HepG2 (cell line): ENCODE measurements at regions not wholly inside any gene's neighbourhood (a gene's known extent, or its start where the extent isn't known, plus 50 kb on each side); places are given as distances from the start of the nearest gene placed in this dataset.

ENCODE experiments used
- ATAC-seq: fragments of 200-7000 bp; cut with Tn5 transposase; 3 replicates; pipeline ENCODE4 v1.9.1; 2020; ENCODE audit warnings: mild to moderate bottlenecking, moderate library complexity
- BruUV-seq: library from RNA; stranded (reverse); fragments of 400-500 nt; replicated peaks from 2 replicates; lab custom pipeline; 2021; lab: Mats Ljungman, UMichigan
- CTCF ChIA-PET: fragments of 300-600 bp; formaldehyde crosslinking; extraction: SDS; loops from one replicate; lab custom pipeline; 2021; ENCODE audit warnings: low total read pairs, inconsistent platforms, low intra/inter-chr PET ratio; lab: Yijun Ruan, JAX
- POLR2A ChIA-PET: fragments of 350-600 bp; sonication (Branson Sonifier 250); formaldehyde crosslinking; loops from one replicate; lab custom pipeline; 2020; ENCODE audit warnings: antibody characterized with exemption, inconsistent platforms; lab: Yijun Ruan, JAX
- DNase-seq: peaks from one replicate; pipeline ENCODE4 v3.0.0-alpha.2; 2015; ENCODE audit warnings: low spot score
- FAIRE-seq: peaks from 3 replicates; lab custom pipeline; 2011; peaks lifted over from hg19 to GRCh38; lab: Jason Lieb, UNC
- H2AFZ ChIP-seq: one replicate; pipeline ENCODE4 v1.6.1; 2011; ENCODE audit warnings: low read length, inconsistent platforms
- H3K27ac ChIP-seq: fragments of 300-600 bp; 3 replicates; pipeline ENCODE4 v1.8.0; 2011; ENCODE audit warnings: mixed run types, mild to moderate bottlenecking, mixed read lengths, low read length, inconsistent platforms; ENCODE audit not compliant: insufficient read depth; ENCODE audit errors: extremely low read length
- H3K27me3 ChIP-seq, 2 experiments: fragments of 200-600 bp in 1 of 2; 2 replicates in 1 of 2; 3 replicates in 1 of 2; pipeline versions ENCODE4 v1.6.0 to v1.8.0; 2011; ENCODE audit warnings: low read length in 2 of 2, mild to moderate bottlenecking in 2 of 2, moderate library complexity in 2 of 2, inconsistent platforms in 1 of 2; ENCODE audit not compliant: insufficient read depth in 2 of 2, control insufficient read depth in 1 of 2
- H3K36me3 ChIP-seq, 2 experiments: fragments of 200-600 bp in 1 of 2; replicated peaks in 1 of 2; 2 replicates in 1 of 2; 3 replicates in 1 of 2; pipeline versions ENCODE4 v1.5.1 to v1.8.0; 2011; ENCODE audit warnings: low read length in 2 of 2, inconsistent platforms in 1 of 2; ENCODE audit not compliant: insufficient read depth in 2 of 2, control insufficient read depth in 1 of 2
- H3K4me1 ChIP-seq: 2 replicates; pipeline ENCODE4 v1.5.1; 2012; ENCODE audit warnings: low read length, inconsistent platforms; ENCODE audit not compliant: insufficient read depth
- H3K4me2 ChIP-seq: 2 replicates; pipeline ENCODE4 v1.6.0; 2011; ENCODE audit warnings: low read depth, low read length, inconsistent platforms
- H3K4me3 ChIP-seq, 3 experiments: fragments of 200-600 bp in 1 of 3; sonication (generic), shearing (Covaris generic) in 1 of 3; replicated peaks in 1 of 3; 2 replicates each; pipeline ENCODE4 v1.5.1; 2011 to 2016; ENCODE audit warnings: low read length in 3 of 3, inconsistent platforms in 2 of 3, low read depth in 2 of 3, mild to moderate bottlenecking in 2 of 3, control low read depth in 1 of 3, mixed read lengths in 1 of 3; ENCODE audit not compliant: insufficient read depth in 1 of 3
- H3K79me2 ChIP-seq: one replicate; pipeline ENCODE4 v1.6.1; 2011; ENCODE audit warnings: low read length, inconsistent platforms; ENCODE audit not compliant: insufficient read depth
- H3K9ac ChIP-seq: 2 replicates; pipeline ENCODE4 v1.6.0; 2011; ENCODE audit warnings: mild to moderate bottlenecking, low read depth, low read length, inconsistent platforms; ENCODE audit not compliant: insufficient read depth
- H3K9me3 ChIP-seq: 2 replicates; pipeline ENCODE4 v1.5.1; 2012; ENCODE audit warnings: mild to moderate bottlenecking, low read length
- H4K20me1 ChIP-seq: 2 replicates; pipeline ENCODE4 v1.6.0; 2011; ENCODE audit warnings: inconsistent platforms, mild to moderate bottlenecking, low read length, moderate library complexity; ENCODE audit not compliant: insufficient read depth
- CTCF ChIP-seq: sonication (generic); formaldehyde crosslinking; IDR thresholded peaks from 2 replicates; pipeline ENCODE4 v1.5.0; 2020; ENCODE audit warnings: mild to moderate bottlenecking, missing genetic modification reagents, moderate library complexity
- ETS1 ChIP-seq: sonication (generic); formaldehyde crosslinking; IDR thresholded peaks from 2 replicates; pipeline ENCODE4 v1.4.0; 2020; ENCODE audit warnings: missing genetic modification reagents
- PHF21A ChIP-seq: sonication (generic); formaldehyde crosslinking; IDR thresholded peaks from 2 replicates; pipeline ENCODE4 v1.5.0; 2020; ENCODE audit warnings: mild to moderate bottlenecking, missing genetic modification reagents
- POLR2AphosphoS2 ChIP-seq: IDR thresholded peaks from 2 replicates; pipeline ENCODE4 v1.6.1; 2011; ENCODE audit warnings: low read depth, low read length, improper control_type of control experiment
- TGIF2 ChIP-seq: IDR thresholded peaks from 2 replicates; pipeline ENCODE4 v1.6.1; 2016; ENCODE audit warnings: control low read depth, missing compliant biosample characterization
- ZHX1 ChIP-seq: sonication (generic); formaldehyde crosslinking; IDR thresholded peaks from 2 replicates; pipeline ENCODE4 v1.8.1; 2022; ENCODE audit warnings: low read depth, mild to moderate bottlenecking, missing genetic modification reagents
- ZNF367 ChIP-seq: sonication (generic); formaldehyde crosslinking; IDR thresholded peaks from 2 replicates; pipeline ENCODE4 v1.4.0; 2020; ENCODE audit warnings: missing genetic modification reagents, borderline replicate concordance
- ZNF503 ChIP-seq: sonication (generic); formaldehyde crosslinking; IDR thresholded peaks from 2 replicates; pipeline ENCODE4 v1.4.0; 2020; ENCODE audit warnings: missing genetic modification reagents
- ZNF605 ChIP-seq: sonication (generic); formaldehyde crosslinking; IDR thresholded peaks from 2 replicates; pipeline ENCODE4 v1.8.0; 2022; ENCODE audit warnings: mild to moderate bottlenecking, missing genetic modification reagents
- ZNF703 ChIP-seq: sonication (generic); formaldehyde crosslinking; IDR thresholded peaks from 2 replicates; pipeline ENCODE4 v1.5.1; 2020; ENCODE audit warnings: missing genetic modification reagents, mild to moderate bottlenecking, moderate library complexity, borderline replicate concordance
- ZNF747 ChIP-seq: sonication (generic); formaldehyde crosslinking; IDR thresholded peaks from 2 replicates; pipeline ENCODE4 v1.8.1; 2023; ENCODE audit warnings: missing genetic modification reagents, mild to moderate bottlenecking, borderline replicate concordance
- ZNF780A ChIP-seq: sonication (generic); formaldehyde crosslinking; IDR thresholded peaks from 2 replicates; pipeline ENCODE4 v1.8.0; 2022; ENCODE audit warnings: mild to moderate bottlenecking, missing genetic modification reagents, moderate library complexity
- WGBS: methylation state at CpG from one replicate; pipeline ENCODE4 v1.1.6; 2017; ENCODE audit warnings: low lambda C conversion rate; 5-methylcytosine and 5-hydroxymethylcytosine counted together
- in situ Hi-C: cut with HindIII; loops from 2 replicates; pipeline ENCODE4 v1.10.0; 2017; ENCODE audit warnings: low pct_unique_long_range_greater_than_20kb; ENCODE audit not compliant: extremely low pct_ligation_motif_present
- intact Hi-C: fragments of 100-400 bp; cut with micrococcal nuclease; formaldehyde crosslinking; loops from one replicate; pipeline ENCODE4 v1.10.0; 2022; ENCODE audit not compliant: unreplicated experiment

- TF ChIP-seq ZNF503 (CRISPR knock-in tag) (no peak), ZHX1 (CRISPR knock-in tag) (no peak)
Measured at GRCh38 chr3:20540066-20540465, 354.1 kb upstream of the SGO1 start (continued).

- H3K4me3 ChIP-seq = no peak overlapping the region
- DNase-seq (no peak), FAIRE-seq (no peak), ATAC-seq (no peak)
- in situ Hi-C loops (no loop called here), intact Hi-C loops (no loop called here)
- no peaks in the 10 kb centered on the region for H3K79me2 ChIP-seq
- H3K27me3 ChIP-seq = no peaks in the 10 kb centered on the region
- no TSS peak for BruUV-seq
- peaks cover 39% of the 10 kb centered on the region for H3K9me3 ChIP-seq
- no peak overlapping the region for H3K9ac ChIP-seq
- H3K36me3 ChIP-seq = no peaks in the 10 kb centered on the region
- H3K27ac ChIP-seq = no peak overlapping the region
- H2AFZ ChIP-seq = no peak overlapping the region
- H3K4me2 ChIP-seq = no peak overlapping the region
- POLR2A ChIA-PET = no interaction called here
- no peaks in the 10 kb centered on the region for H4K20me1 ChIP-seq
- no peaks in the 10 kb centered on the region for H3K4me1 ChIP-seq
- 25% methylated on average over 6 of the region's 6 CpGs for WGBS
- CTCF ChIA-PET = no interaction called here
- TF ChIP-seq TGIF2 (CRISPR knock-in tag) = no peak
- no peak for TF ChIP-seq ZNF367
- no peak for TF ChIP-seq PHF21A (CRISPR knock-in tag)
- TF ChIP-seq ZNF703 (CRISPR knock-in tag) = no peak
- no peak for TF ChIP-seq ZNF605
- TF ChIP-seq POLR2AphosphoS2 = no peak
- TF ChIP-seq ETS1 (CRISPR knock-in tag) = no peak
- no peak for TF ChIP-seq ZNF780A (CRISPR knock-in tag)
- no peak for TF ChIP-seq CTCF (CRISPR knock-in tag)
- no peak for TF ChIP-seq ZNF747 (CRISPR knock-in tag)
Measured at GRCh38 chr3:20539666-20540065, 353.7 kb upstream of the SGO1 start.
